ENCODE measurements at regions not wholly inside any gene's neighbourhood (a gene's known extent, or its start where the extent isn't known, plus 50 kb on each side); places are given as distances from the start of the nearest gene placed in this dataset.

GRCh38 chr18:47758000-47758399, 172.5 kb downstream of the SMAD2 start:
- no peak for DNase-seq

GRCh38 chr18:47756364-47757016, 174.0 kb downstream of the SMAD2 start:
- peak; percentile 48 for DNase-seq

DNA sequence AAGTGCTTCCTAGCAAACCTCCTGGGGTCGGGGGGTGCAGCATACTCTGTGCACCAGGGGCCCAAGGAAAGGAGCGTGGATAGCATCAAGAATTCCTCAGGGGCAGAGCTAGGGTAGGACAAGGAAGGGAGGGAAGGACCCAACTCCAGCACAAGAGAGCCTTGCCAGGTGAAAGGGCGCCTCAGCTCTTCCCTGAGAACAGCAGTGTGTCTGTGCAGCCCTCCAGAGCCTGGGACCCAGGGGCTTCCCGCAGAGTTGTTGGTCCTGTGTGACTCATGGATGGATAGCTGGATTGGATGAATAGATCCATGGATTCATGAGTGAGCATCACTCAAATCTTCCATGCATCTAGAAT, 175.4 kb downstream of the SMAD2 start:
- no peak for DNase-seq

- DNase-seq = peak; percentile 33
Measured at GRCh38 chr18:47754311-47755101, 176.0 kb downstream of the SMAD2 start.

DNA sequence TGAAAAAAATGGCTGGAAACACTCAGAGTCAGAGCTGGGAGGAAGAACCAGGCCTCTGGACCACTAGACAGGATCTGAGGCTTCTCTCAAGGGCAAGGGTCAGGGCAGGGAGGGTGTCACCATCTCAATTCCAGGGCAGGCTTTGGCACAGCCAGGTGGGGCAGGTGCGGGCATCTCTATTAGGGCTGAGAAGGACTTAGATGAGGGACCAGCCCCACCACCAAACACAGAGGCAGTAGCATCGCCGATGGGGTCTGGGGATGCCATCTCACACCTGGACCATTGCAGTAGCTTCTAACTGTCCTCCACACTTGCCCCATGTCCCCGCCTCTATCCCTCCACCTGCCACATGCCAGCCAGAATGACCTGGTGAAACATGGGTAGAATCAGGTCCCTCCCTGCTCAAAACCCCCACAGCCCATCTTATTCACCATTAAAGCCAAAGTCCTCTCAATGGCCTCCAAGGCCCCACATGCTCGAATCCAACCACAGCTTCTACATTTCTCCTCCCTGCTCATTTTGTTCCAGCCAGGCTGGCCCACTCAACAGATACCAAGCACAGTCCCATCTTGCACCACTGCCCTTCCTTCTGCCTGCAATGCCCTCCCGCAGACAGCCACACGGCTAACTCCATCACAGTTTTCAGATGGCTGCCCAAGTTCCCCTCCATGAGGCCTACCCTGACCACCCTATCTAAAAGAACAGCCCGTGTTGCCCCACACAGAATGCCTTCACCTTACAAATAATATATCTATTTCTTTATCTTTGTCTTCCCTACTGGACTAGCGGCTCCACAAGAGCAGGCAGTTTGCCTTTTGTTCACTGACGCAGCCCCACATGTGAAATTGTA, 177.4 kb downstream of the SMAD2 start:
- no peak for DNase-seq

- DNase-seq = no peak
Measured at GRCh38 chr18:47750889-47751423, 179.5 kb downstream of the SMAD2 start.

- DNase-seq = no peak
Measured at GRCh38 chr18:47749600-47749973, 180.9 kb downstream of the SMAD2 start.

DNA sequence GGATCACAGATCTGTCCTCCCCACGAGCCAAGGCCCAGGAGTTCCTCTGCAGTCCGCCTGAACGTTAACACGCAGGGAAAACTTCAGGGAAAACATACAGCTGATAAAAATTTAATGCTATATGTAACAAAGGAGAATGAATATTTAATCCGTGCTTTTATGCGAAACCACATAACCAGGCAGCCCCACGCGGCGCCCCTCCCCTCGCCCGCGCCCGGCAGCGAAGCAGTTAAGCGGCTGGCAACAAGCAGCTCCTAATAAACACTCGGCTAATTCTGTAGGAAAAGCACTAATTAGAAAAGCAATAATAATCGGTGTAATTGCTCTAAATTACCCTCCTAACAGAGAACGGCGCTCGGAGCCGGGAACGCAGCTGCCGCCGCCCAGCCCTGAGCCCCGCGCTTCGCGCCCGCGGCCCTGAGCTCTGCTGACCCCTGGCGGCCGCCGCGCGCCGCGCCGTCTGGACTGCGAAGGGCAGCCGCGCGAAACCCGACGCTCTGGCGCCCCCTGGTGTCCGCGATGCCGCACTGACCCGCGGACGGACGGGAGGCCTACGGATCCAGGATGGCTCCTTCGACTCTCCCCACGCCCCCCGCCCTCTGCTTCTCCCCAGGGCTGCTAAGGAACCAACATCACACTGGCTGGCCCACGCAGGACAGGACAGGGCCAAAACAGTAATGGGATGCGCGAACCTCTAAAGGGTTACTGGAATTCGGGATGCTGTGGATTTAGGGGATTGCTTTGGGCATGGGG, 181.4 kb downstream of the SMAD2 start:
- peak; percentile 77 for DNase-seq

- no peak for DNase-seq
Measured at GRCh38 chr18:47748093-47748796, 182.2 kb downstream of the SMAD2 start.

GRCh38 chr18:47747260-47747795, 183.1 kb downstream of the SMAD2 start:
- no peak for DNase-seq

- no peak for DNase-seq
Measured at GRCh38 chr18:47746615-47747014, 183.8 kb downstream of the SMAD2 start.

GRCh38 chr18:47745227-47745626, 185.2 kb downstream of the SMAD2 start:
- no peak for DNase-seq

GRCh38 chr18:47737956-47738355, 192.5 kb downstream of the SMAD2 start:
- DNase-seq = no peak

GRCh38 chr18:47737198-47737830, 193.1 kb downstream of the SMAD2 start:
- no peak for DNase-seq

GRCh38 chr18:47736376-47737140, 193.9 kb downstream of the SMAD2 start:
- DNase-seq = no peak

GRCh38 chr18:47735041-47735702, 195.3 kb downstream of the SMAD2 start:
- DNase-seq = no peak

DNA sequence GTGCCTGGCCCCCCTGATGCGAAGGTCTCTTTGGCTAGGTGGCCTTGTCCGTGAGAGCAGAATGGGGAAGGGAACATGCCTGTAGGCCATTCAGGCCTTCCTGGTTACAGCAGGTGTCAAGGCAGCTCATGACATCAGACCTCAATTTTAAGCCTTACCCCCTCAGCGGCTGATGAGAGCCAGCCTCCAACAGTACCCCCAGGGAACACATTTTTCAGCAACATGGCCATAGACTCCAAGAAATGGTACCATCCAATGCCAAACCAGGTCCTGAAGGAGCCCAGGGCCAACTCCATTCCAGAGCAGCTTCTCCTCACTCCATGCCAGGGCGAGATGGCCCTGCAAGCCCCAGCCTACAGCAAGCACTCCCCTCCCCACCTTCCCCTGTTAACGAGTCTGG, 199.2 kb downstream of the SMAD2 start:
- no peak for DNase-seq

DNA sequence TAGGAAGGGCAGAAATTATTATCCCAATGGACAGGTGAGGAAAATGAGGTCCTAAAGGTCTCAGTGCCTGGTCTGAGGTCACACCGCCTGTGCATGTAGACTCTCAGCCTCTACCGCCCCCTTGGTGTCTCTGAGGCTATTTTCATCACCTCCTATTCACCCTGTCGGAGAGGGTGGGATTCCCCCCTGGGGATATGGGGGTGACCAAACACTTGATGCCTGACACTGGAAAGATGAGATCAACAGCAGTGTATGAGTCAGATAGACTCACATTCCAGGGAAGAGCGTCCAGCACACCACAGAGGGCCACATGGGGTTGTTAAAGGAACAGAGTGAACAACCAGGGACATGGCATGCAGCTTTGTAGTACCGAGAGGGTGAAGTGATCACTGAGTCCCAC, 199.7 kb downstream of the SMAD2 start:
- DNase-seq = no peak

DNA sequence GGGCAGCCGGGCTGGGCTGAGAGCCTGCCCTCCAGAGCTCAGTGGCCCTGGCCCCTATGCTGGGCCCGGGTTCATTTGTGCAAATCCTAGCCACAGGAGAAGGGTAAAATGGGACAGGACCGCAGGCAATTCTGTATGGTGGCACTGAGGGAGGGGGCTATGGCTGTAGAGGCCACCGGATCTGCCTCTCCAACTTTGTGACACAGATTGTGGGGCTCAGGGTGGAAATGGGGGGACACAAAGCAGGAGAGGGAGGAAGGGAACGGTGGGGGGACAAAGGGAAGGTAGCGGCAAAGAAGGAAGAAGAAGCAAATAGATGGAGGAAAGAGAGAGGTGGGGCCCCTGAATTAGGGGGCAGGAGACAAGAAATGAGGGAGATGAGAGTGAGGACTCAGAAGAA, 201.1 kb downstream of the SMAD2 start:
- DNase-seq = no peak

- no peak for DNase-seq
Measured at GRCh38 chr18:47728921-47729320, 201.5 kb downstream of the SMAD2 start.
